ENCODE measurements at regions not wholly inside any gene's neighbourhood (a gene's known extent, or its start where the extent isn't known, plus 50 kb on each side); places are given as distances from the start of the nearest gene placed in this dataset.

DNA sequence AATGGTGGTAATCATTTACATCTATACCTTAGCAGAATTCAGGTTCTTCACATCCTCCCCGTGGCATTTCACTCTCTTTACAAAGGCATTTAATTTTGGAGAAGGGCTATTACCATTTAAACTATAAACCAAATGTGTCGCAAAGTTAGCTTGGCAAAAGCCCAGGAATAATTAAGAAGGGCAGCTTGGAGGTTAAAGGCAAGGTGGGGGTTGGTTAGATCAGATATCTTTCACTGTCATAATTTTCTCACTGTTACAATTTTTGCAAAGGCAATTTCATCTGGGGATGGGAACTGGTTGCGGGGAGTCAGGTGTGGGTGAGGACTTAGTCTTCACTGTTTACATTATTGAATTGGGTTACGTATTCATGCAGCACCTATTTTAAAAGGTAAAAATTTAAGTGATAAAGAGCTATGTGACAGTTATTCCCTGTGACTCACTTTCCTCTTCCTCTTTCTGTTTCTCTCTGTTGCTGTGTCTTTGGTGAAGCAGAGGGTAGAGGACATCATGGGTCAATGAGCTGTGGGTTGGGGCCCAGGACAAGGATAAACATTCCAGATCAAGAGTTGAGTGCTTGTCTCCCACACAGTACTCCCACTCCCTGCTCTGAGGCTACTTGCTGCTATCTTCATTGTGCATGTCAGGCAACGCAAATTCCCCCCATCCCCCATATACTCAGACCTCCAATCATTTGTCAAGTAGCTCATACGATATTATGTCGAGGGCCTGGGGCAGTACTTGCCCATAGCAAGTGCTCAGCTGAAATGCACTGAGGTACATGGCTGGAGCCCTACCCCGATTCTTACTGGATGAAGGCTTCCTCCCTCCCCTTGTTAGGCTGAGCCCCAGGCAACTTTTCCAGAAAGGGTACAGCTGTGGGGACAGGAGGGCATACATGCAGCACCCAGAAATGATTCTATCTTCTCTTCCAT, 223.1 kb upstream of the MYLIP start (continued):
- TF ChIP-seq ZBTB11 (CRISPR knock-in tag; IDR thresholded peaks at IDR 0.05) (no peak), ATF7 (IDR thresholded peaks at IDR 0.05; ENCODE audit: low read depth) (peak; percentile 88), PAX5 (IDR thresholded peaks at IDR 0.05; ENCODE audit: borderline replicate concordance, low read depth, low read length) (peak; percentile 46; the same call in 1 of the 2 replicates), IKZF1 (conservative IDR thresholded peaks at IDR 0.05) (peak; percentile 94), TCF12 (IDR thresholded peaks at IDR 0.05; ENCODE audit: low read depth, low read length) (no peak)
- TF ChIP-seq, protein P1, sequence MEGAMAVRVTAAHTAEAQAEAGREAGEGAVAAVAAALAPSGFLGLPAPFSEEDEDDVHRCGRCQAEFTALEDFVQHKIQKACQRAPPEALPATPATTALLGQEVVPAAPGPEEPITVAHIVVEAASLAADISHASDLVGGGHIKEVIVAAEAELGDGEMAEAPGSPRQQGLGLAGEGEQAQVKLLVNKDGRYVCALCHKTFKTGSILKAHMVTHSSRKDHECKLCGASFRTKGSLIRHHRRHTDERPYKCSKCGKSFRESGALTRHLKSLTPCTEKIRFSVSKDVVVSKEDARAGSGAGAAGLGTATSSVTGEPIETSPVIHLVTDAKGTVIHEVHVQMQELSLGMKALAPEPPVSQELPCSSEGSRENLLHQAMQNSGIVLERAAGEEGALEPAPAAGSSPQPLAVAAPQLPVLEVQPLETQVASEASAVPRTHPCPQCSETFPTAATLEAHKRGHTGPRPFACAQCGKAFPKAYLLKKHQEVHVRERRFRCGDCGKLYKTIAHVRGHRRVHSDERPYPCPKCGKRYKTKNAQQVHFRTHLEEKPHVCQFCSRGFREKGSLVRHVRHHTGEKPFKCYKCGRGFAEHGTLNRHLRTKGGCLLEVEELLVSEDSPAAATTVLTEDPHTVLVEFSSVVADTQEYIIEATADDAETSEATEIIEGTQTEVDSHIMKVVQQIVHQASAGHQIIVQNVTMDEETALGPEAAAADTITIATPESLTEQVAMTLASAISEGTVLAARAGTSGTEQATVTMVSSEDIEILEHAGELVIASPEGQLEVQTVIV (IDR thresholded peaks at IDR 0.05; ENCODE audit: borderline replicate concordance, partially characterized antibody) = no peak

Data from GM12878 (cell line).